ENCODE measurements at regions not wholly inside any gene's neighbourhood (a gene's known extent, or its start where the extent isn't known, plus 50 kb on each side); places are given as distances from the start of the nearest gene placed in this dataset.

DNA sequence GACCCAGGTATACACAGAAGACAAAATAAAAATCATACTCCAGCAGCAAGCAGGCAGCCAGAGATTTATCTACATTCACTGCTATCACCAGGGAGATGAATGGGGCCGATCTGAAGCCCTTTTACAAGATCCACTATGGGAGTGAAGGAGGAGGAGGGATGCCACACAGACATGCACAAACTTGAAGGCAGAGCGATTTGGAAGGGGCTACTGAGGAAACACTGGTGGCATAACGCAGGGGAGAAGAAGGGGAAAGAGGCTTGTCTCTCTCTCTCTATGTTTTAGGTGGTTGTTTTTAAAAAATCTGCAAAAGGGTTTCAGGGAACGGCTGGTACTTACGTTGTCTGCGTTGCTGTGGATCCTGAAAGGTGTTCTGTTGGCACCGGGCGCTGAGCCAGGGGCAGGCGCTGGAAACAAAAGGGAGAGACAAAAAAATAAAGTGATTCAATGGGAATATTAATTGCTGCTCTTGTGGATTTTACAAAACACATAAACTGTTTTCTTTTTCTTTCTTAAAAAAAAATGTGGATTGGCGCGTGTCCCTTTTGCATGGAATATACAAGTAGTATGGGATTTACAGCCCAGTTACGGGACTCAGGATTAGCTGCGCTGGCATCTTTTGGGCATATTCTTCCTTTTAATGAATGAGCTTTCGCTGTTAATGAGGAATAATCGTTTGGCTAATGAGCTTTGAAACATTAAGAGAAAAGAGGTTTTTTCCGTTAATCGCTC is 255.3 kb upstream of the PMFBP1 start:
- Mint-ChIP-seq H3K27me3 (no peaks in the 10 kb centered on the region), H3K4me1 (no peaks in the 10 kb centered on the region), H3K9me3 (peaks cover 9 to 29% (median 19%) of the 10 kb centered on the region in 9 donors), H3K36me3 (peaks cover 8 to 29% (median 28%) of the 10 kb centered on the region in 3 donors), H3K27ac (no peak overlapping the region), H3K4me3 (no peak overlapping the region)
- DNase-seq = no peak
- ATAC-seq = no peak
- POLR2A ChIA-PET = no interaction called here

DNA sequence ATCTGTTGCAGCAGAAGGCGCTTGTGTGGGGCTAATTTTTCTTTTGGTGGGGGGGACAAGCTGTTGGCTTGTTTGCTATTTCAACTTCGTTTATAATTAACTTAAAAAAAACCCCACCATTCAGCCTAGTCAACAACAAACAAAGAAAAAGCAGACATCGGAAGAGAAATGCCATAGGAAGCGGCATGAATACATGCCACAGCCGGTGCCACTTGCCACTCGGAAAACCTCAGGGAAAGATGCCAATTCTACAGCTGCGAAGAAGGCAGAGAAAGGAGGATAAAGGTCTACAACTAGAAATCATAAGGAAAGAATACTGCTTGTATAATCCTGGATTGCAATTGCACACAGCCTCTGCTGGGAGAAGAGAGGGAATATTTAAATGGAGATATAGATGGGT is 254.4 kb upstream of the PMFBP1 start:
- Mint-ChIP-seq H3K36me3 (peaks cover 8 to 33% (median 29%) of the 10 kb centered on the region in 3 donors), H3K27me3 (no peaks in the 10 kb centered on the region), H3K9me3 (peaks cover 9 to 32% (median 20%) of the 10 kb centered on the region in 9 donors), H3K4me1 (no peaks in the 10 kb centered on the region), H3K27ac (no peak overlapping the region), H3K4me3 (no peak overlapping the region)
- ATAC-seq (no peak), DNase-seq (no peak)
- POLR2A ChIA-PET = no interaction called here

GRCh38 chr16:72425571-72426341 is 253.8 kb upstream of the PMFBP1 start:
- DNase-seq (no peak), ATAC-seq (no peak)
- no peak overlapping the region for H3K27ac Mint-ChIP-seq
- H3K4me3 Mint-ChIP-seq = no peak overlapping the region
- no peaks in the 10 kb centered on the region for H3K4me1 Mint-ChIP-seq
- peaks cover 13 to 39% (median 25%) of the 10 kb centered on the region in 9 donors for H3K9me3 Mint-ChIP-seq
- peaks cover 8 to 39% (median 34%) of the 10 kb centered on the region in 3 donors for H3K36me3 Mint-ChIP-seq
- no peaks in the 10 kb centered on the region for H3K27me3 Mint-ChIP-seq
- POLR2A ChIA-PET = no interaction called here

GRCh38 chr16:72424757-72425156 is 252.8 kb upstream of the PMFBP1 start:
- Mint-ChIP-seq H3K9me3 (peaks cover 13 to 39% (median 25%) of the 10 kb centered on the region in 9 donors), H3K36me3 (peaks cover 8 to 39% (median 34%) of the 10 kb centered on the region in 3 donors), H3K27ac (no peak overlapping the region), H3K27me3 (no peaks in the 10 kb centered on the region), H3K4me3 (no peak overlapping the region), H3K4me1 (no peaks in the 10 kb centered on the region)
- ATAC-seq = no peak
- DNase-seq = no peak
- POLR2A ChIA-PET = no interaction called here

GRCh38 chr16:72422308-72422897 is 250.4 kb upstream of the PMFBP1 start:
- Mint-ChIP-seq H3K27ac (no peak overlapping the region), H3K4me3 (no peak overlapping the region), H3K9me3 (peaks cover 13 to 43% (median 25%) of the 10 kb centered on the region in 9 donors), H3K27me3 (no peaks in the 10 kb centered on the region), H3K36me3 (peaks cover 8 to 39% (median 34%) of the 10 kb centered on the region in 3 donors), H3K4me1 (no peaks in the 10 kb centered on the region)
- POLR2A ChIA-PET = no interaction called here
- ATAC-seq (no peak), DNase-seq (no peak)

DNA sequence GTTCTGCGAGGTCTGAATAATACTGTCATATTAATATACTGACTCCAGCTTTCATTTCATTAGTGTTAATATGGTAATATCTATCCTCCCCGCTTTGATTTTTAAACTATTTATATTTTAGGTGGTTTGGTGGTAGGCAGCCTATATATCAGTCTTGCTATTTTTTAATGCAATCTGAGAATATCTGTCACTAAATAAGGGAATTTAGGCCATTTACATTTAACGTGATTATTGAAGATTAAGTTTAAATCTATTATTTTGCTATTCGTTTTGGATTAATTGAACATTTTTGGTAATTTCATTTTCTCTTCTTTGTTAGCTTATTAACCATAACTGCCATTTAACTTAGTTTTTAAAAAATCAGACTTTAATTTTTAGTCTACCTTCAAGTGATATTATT is 247.7 kb upstream of the PMFBP1 start:
- Mint-ChIP-seq H3K27ac (no peak overlapping the region), H3K27me3 (peaks cover 0 to 1% (median 0%) of the 10 kb centered on the region in 5 donors), H3K4me1 (peaks cover 0 to 1% (median 0%) of the 10 kb centered on the region in 4 donors), H3K36me3 (peaks cover 8 to 38% (median 27%) of the 10 kb centered on the region in 3 donors), H3K4me3 (no peak overlapping the region), H3K9me3 (peaks cover 12 to 38% (median 25%) of the 10 kb centered on the region in 9 donors)
- DNase-seq (no peak), ATAC-seq (no peak)
- POLR2A ChIA-PET = no interaction called here

GRCh38 chr16:72415379-72415778 is 243.4 kb upstream of the PMFBP1 start:
- Mint-ChIP-seq H3K27ac (no peak overlapping the region), H3K9me3 (peaks cover 0 to 12% (median 3%) of the 10 kb centered on the region in 9 donors), H3K27me3 (peaks cover 0 to 1% (median 0%) of the 10 kb centered on the region in 5 donors), H3K4me3 (no peak overlapping the region), H3K36me3 (peaks cover 0 to 3% (median 3%) of the 10 kb centered on the region in 3 donors), H3K4me1 (peaks cover 0 to 1% (median 0%) of the 10 kb centered on the region in 4 donors)
- DNase-seq (no peak), ATAC-seq (no peak)
- POLR2A ChIA-PET = no interaction called here

GRCh38 chr16:72410492-72410891 is 238.5 kb upstream of the PMFBP1 start:
- no peak overlapping the region for H3K27ac Mint-ChIP-seq
- H3K4me3 Mint-ChIP-seq = no peak overlapping the region

DNA sequence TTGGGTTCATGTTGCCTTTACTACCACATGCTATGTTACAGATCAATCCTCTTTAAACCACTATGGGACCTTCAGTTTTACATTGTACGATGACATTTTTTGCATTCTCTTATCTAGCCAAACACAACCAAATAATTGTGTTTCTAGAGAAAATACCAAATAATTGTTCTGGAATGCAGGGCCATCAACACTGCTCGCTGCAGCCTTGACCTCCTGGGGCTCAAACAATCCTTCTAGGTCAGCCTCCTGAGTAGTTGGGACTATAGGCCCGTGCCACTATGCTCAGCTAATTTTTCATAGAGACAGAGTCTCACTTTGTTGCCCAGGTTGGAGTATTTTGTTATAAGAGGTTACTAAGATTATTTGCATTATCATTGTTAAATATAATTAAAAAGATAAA is 237.5 kb upstream of the PMFBP1 start:
- ATAC-seq = no peak
- Mint-ChIP-seq H3K4me3 (no peak overlapping the region), H3K36me3 (peaks cover 0 to 8% (median 0%) of the 10 kb centered on the region in 3 donors), H3K27ac (no peak overlapping the region), H3K9me3 (peaks cover 0 to 12% (median 0%) of the 10 kb centered on the region in 9 donors), H3K27me3 (no peaks in the 10 kb centered on the region), H3K4me1 (no peaks in the 10 kb centered on the region)
- no peak for DNase-seq
- POLR2A ChIA-PET = no interaction called here

More at GRCh38 chr16:72410492-72410891, 238.5 kb upstream of the PMFBP1 start:
- Mint-ChIP-seq H3K27me3 (peaks cover 0 to 1% (median 0%) of the 10 kb centered on the region in 5 donors), H3K4me1 (no peaks in the 10 kb centered on the region), H3K9me3 (peaks cover 0 to 14% (median 2%) of the 10 kb centered on the region in 9 donors), H3K36me3 (peaks cover 0 to 8% (median 3%) of the 10 kb centered on the region in 3 donors)
- POLR2A ChIA-PET = no interaction called here
- ATAC-seq (no peak), DNase-seq (no peak)

DNA sequence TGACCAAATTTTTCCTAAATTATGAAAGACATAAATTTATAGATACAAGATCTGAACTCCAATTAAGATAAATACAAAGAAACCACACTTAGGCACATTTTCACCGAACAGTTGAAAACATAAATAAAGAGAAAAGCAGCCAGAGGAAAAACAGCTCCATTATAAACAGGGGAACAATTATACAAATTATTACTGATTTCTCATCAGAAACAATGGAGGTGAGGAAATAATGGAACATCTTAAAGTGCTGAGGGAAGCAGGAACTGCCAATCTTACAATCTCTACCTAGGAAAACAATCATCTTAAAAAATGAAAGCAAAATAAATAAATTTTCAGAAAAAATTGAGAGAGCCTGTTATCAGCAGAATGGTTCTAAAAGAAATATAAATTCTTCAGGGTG is 234.4 kb upstream of the PMFBP1 start:
- Mint-ChIP-seq H3K27ac (no peak overlapping the region), H3K9me3 (peaks cover 0 to 12% (median 0%) of the 10 kb centered on the region in 9 donors), H3K27me3 (no peaks in the 10 kb centered on the region), H3K4me1 (no peaks in the 10 kb centered on the region), H3K36me3 (peaks cover 0 to 8% (median 0%) of the 10 kb centered on the region in 3 donors), H3K4me3 (no peak overlapping the region)
- POLR2A ChIA-PET = no interaction called here
- DNase-seq = no peak
- no peak for ATAC-seq

GRCh38 chr16:72404299-72404698 is 232.3 kb upstream of the PMFBP1 start:
- H3K27me3 Mint-ChIP-seq = no peaks in the 10 kb centered on the region
- POLR2A ChIA-PET = no interaction called here

DNA sequence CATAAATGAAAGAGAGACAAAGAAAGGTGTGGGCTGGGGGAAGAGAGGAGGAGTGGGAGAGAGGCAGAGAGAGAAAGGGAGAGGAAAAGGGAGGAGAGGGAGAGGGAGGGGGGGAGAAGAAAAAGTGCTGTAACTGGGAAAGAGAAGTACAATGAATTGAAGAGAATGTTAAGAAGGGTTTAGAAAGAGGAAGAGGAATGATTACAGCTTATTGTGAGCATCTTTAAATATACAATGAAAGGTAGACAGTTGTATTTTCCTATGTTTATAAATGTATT is 229.1 kb upstream of the PMFBP1 start:
- DNase-seq (no peak), ATAC-seq (no peak)
- Mint-ChIP-seq H3K9me3 (peaks cover 0 to 12% (median 0%) of the 10 kb centered on the region in 9 donors), H3K4me1 (no peaks in the 10 kb centered on the region), H3K27me3 (no peaks in the 10 kb centered on the region), H3K36me3 (peaks cover 0 to 8% (median 0%) of the 10 kb centered on the region in 3 donors), H3K27ac (peak overlapping the region in 1 of 10 donors; percentile 45), H3K4me3 (no peak overlapping the region)
- POLR2A ChIA-PET = no interaction called here

More at GRCh38 chr16:72404299-72404698, 232.3 kb upstream of the PMFBP1 start:
- DNase-seq = no peak
- H3K9me3 Mint-ChIP-seq = peaks cover 0 to 12% (median 0%) of the 10 kb centered on the region in 9 donors
- no peak overlapping the region for H3K4me3 Mint-ChIP-seq
- peaks cover 0 to 8% (median 0%) of the 10 kb centered on the region in 3 donors for H3K36me3 Mint-ChIP-seq
- no peaks in the 10 kb centered on the region for H3K4me1 Mint-ChIP-seq
- H3K27ac Mint-ChIP-seq = no peak overlapping the region
- ATAC-seq = no peak
